Endothelial cell of hepatic sinusoid (primary cell): ENCODE measurements at regions not wholly inside any gene's neighbourhood (a gene's known extent, or its start where the extent isn't known, plus 50 kb on each side); places are given as distances from the start of the nearest gene placed in this dataset.

ENCODE experiments used
- in situ Hi-C: cut with HindIII; loops from 2 replicates; pipeline ENCODE4 v1.10.0; 2017; ENCODE audit warnings: low sequenced_read_pairs

- in situ Hi-C loops: no loop called here
These were observed 859.0 kb downstream of the QKI start for GRCh38 chr6:164273491-164273890.

GRCh38 chr6:164266851-164267250, 852.3 kb downstream of the QKI start:
- in situ Hi-C loops: no loop called here

- in situ Hi-C loops: no loop called here
These were observed 847.8 kb downstream of the QKI start for GRCh38 chr6:164262348-164262747.

- in situ Hi-C loops: no loop called here
These were observed 843.9 kb downstream of the QKI start for GRCh38 chr6:164258421-164258820.

- in situ Hi-C loops: no loop called here
These were observed 838.4 kb downstream of the QKI start for GRCh38 chr6:164252948-164253347.

GRCh38 chr6:164252291-164252690, 837.8 kb downstream of the QKI start:
- in situ Hi-C loops: no loop called here

- in situ Hi-C loops: no loop called here
These were observed 832.6 kb downstream of the QKI start for GRCh38 chr6:164247106-164247505.

GRCh38 chr6:164246082-164246481, 831.6 kb downstream of the QKI start:
- in situ Hi-C loops: no loop called here

GRCh38 chr6:164243949-164244348, 829.4 kb downstream of the QKI start:
- in situ Hi-C loops: no loop called here

GRCh38 chr6:164243012-164243610, 828.6 kb downstream of the QKI start:
- in situ Hi-C loops: no loop called here

GRCh38 chr6:164230804-164231203, 816.3 kb downstream of the QKI start:
- in situ Hi-C loops: no loop called here

- in situ Hi-C loops: no loop called here
These were observed 815.7 kb downstream of the QKI start for GRCh38 chr6:164230259-164230658.

- in situ Hi-C loops: no loop called here
These were observed 815.2 kb downstream of the QKI start for GRCh38 chr6:164229716-164230115.

GRCh38 chr6:164227952-164228522, 813.5 kb downstream of the QKI start:
- in situ Hi-C loops: no loop called here

- in situ Hi-C loops: no loop called here
These were observed 802.3 kb downstream of the QKI start for GRCh38 chr6:164216839-164217238.

GRCh38 chr6:164216368-164216767, 801.9 kb downstream of the QKI start:
- in situ Hi-C loops: no loop called here

GRCh38 chr6:164214066-164214465, 799.5 kb downstream of the QKI start:
- in situ Hi-C loops: no loop called here

- in situ Hi-C loops: no loop called here
These were observed 796.7 kb downstream of the QKI start for GRCh38 chr6:164211254-164211653.

GRCh38 chr6:164210783-164211182, 796.3 kb downstream of the QKI start:
- in situ Hi-C loops: no loop called here

- in situ Hi-C loops: no loop called here
These were observed 795.8 kb downstream of the QKI start for GRCh38 chr6:164210323-164210722.

- in situ Hi-C loops: no loop called here
These were observed 793.9 kb downstream of the QKI start for GRCh38 chr6:164208371-164208770.

GRCh38 chr6:164206807-164207423, 792.4 kb downstream of the QKI start:
- in situ Hi-C loops: no loop called here

- in situ Hi-C loops: no loop called here
These were observed 785.6 kb downstream of the QKI start for GRCh38 chr6:164200071-164200470.
